GM10266 (cell line): ENCODE measurements at regions not wholly inside any gene's neighbourhood (a gene's known extent, or its start where the extent isn't known, plus 50 kb on each side); places are given as distances from the start of the nearest gene placed in this dataset.

ENCODE experiments used
- DNase-seq: peaks from one replicate; pipeline ENCODE4 v3.0.0; 2012; ENCODE audit errors: extremely low spot score
- CTCF ChIP-seq: IDR thresholded peaks from 2 replicates; pipeline ENCODE4 v1.5.1; 2012; ENCODE audit warnings: mild to moderate bottlenecking, low read depth; ENCODE audit not compliant: control insufficient read depth, insufficient read depth; ENCODE audit errors: missing control alignments

GRCh38 chr4:8671712-8672290 is 79.2 kb downstream of the CPZ start:
- DNase-seq, result no peak
- TF ChIP-seq CTCF, result no peak
